Left forelimb (tissue), 1 donor: ENCODE measurements at regions not wholly inside any gene's neighbourhood (a gene's known extent, or its start where the extent isn't known, plus 50 kb on each side); places are given as distances from the start of the nearest gene placed in this dataset.
"Not testable (repeated sequence)": the region's sequence is repeated elsewhere in the genome, so short reads cannot be mapped to it uniquely, and the experiment has no call there.

Experiments used
- DNase-seq: peaks from one replicate; pipeline ENCODE4 v3.0.0-alpha.2; 2018; ENCODE audit warnings: low spot score

GRCh38 chr5:57940879-57941278 is 458.3 kb upstream of the ACTBL2 start:
- DNase-seq: no peak

- DNase-seq: no peak
These were observed 457.6 kb upstream of the ACTBL2 start for GRCh38 chr5:57940236-57940635.

- no peak for DNase-seq
These were observed 457.2 kb upstream of the ACTBL2 start for GRCh38 chr5:57939771-57940170.

- no peak for DNase-seq
These were observed 456.7 kb upstream of the ACTBL2 start for GRCh38 chr5:57939335-57939734.

- no peak for DNase-seq
These were observed 455.6 kb upstream of the ACTBL2 start for GRCh38 chr5:57938174-57938557.

GRCh38 chr5:57937501-57938173 is 455.0 kb upstream of the ACTBL2 start:
- DNase-seq: no peak

GRCh38 chr5:57937025-57937424 is 454.4 kb upstream of the ACTBL2 start:
- DNase-seq: no peak

GRCh38 chr5:57932761-57933160 is 450.1 kb upstream of the ACTBL2 start:
- no peak for DNase-seq

GRCh38 chr5:57931807-57932206 is 449.2 kb upstream of the ACTBL2 start:
- no peak for DNase-seq

- no peak for DNase-seq
These were observed 448.7 kb upstream of the ACTBL2 start for GRCh38 chr5:57931352-57931751.

- no peak for DNase-seq
These were observed 446.7 kb upstream of the ACTBL2 start for GRCh38 chr5:57929271-57929670.

- not testable (repeated sequence) for DNase-seq
These were observed 440.5 kb upstream of the ACTBL2 start for GRCh38 chr5:57923094-57923493.

GRCh38 chr5:57917004-57917403 is 434.4 kb upstream of the ACTBL2 start:
- no peak for DNase-seq

GRCh38 chr5:57915536-57915935 is 432.9 kb upstream of the ACTBL2 start:
- no peak for DNase-seq

- DNase-seq: no peak
These were observed 428.8 kb upstream of the ACTBL2 start for GRCh38 chr5:57911438-57911837.

- no peak for DNase-seq
These were observed 424.1 kb upstream of the ACTBL2 start for GRCh38 chr5:57906671-57907070.

- DNase-seq: no peak
These were observed 420.8 kb upstream of the ACTBL2 start for GRCh38 chr5:57903458-57903857.

GRCh38 chr5:57902095-57902494 is 419.5 kb upstream of the ACTBL2 start:
- no peak for DNase-seq

- no peak for DNase-seq
These were observed 417.9 kb upstream of the ACTBL2 start for GRCh38 chr5:57900381-57900944.

- no peak for DNase-seq
These were observed 414.0 kb upstream of the ACTBL2 start for GRCh38 chr5:57896576-57896975.

GRCh38 chr5:57895766-57896165 is 413.2 kb upstream of the ACTBL2 start:
- no peak for DNase-seq

- DNase-seq: no peak
These were observed 411.3 kb upstream of the ACTBL2 start for GRCh38 chr5:57893926-57894325.

GRCh38 chr5:57891443-57891842 is 408.8 kb upstream of the ACTBL2 start:
- no peak for DNase-seq

GRCh38 chr5:57889558-57889957 is 406.9 kb upstream of the ACTBL2 start:
- no peak for DNase-seq
